A673 (cell line): ENCODE measurements at regions not wholly inside any gene's neighbourhood (a gene's known extent, or its start where the extent isn't known, plus 50 kb on each side); places are given as distances from the start of the nearest gene placed in this dataset.

Experiments used
- BruUV-seq: library from RNA; stranded (reverse); fragments of 400-500 nt; replicated peaks from 2 replicates; lab custom pipeline; 2021; lab: Mats Ljungman, UMichigan
- CTCF ChIA-PET: fragments of 300-600 bp; sonication (Branson Sonifier 250); formaldehyde crosslinking; loops from one replicate; lab custom pipeline; 2022; ENCODE audit warnings: antibody characterized with exemption; lab: Charles Lee
- POLR2A ChIA-PET: fragments of 300-600 bp; sonication (Branson Sonifier 250); formaldehyde crosslinking; loops from one replicate; lab custom pipeline; 2022; ENCODE audit warnings: antibody characterized with exemption; ENCODE audit not compliant: low non-redundant PET; lab: Charles Lee
- DNase-seq: peaks from one replicate; pipeline ENCODE4 v3.0.0-alpha.2; 2015; ENCODE audit warnings: low spot score
- H3K27ac ChIP-seq: fragments of 200-600 bp; sonication (generic); 2 replicates; pipeline ENCODE4 v1.5.1; 2016; ENCODE audit warnings: mixed run types, low read depth, mild to moderate bottlenecking, mixed read lengths, antibody characterized with exemption, low read length; ENCODE audit not compliant: poor library complexity, severe bottlenecking
- H3K27me3 ChIP-seq: fragments of 200-600 bp; sonication (generic); replicated peaks from 2 replicates; pipeline ENCODE4 v1.6.1; 2017; ENCODE audit warnings: mixed run types, low read depth, mild to moderate bottlenecking, mixed read lengths, antibody characterized with exemption, low read length; ENCODE audit not compliant: insufficient read depth, poor library complexity
- H3K36me3 ChIP-seq: fragments of 200-600 bp; sonication (generic); 2 replicates; pipeline ENCODE4 v1.6.1; 2016; ENCODE audit warnings: mixed run types, mild to moderate bottlenecking, mixed read lengths, antibody characterized with exemption, low read length; ENCODE audit not compliant: insufficient read depth, poor library complexity, severe bottlenecking
- H3K4me1 ChIP-seq: fragments of 200-600 bp; sonication (generic); 2 replicates; pipeline ENCODE4 v1.6.1; 2017; ENCODE audit warnings: mixed run types, mild to moderate bottlenecking, mixed read lengths, antibody characterized with exemption, low read length; ENCODE audit not compliant: insufficient read depth, poor library complexity, severe bottlenecking
- H3K4me3 ChIP-seq: fragments of 200-600 bp; sonication (generic); 2 replicates; pipeline ENCODE4 v1.5.1; 2016; ENCODE audit warnings: low read depth, mixed run types, mild to moderate bottlenecking, mixed read lengths, low read length; ENCODE audit not compliant: poor library complexity, severe bottlenecking
- H3K9me3 ChIP-seq: fragments of 200-600 bp; sonication (generic); 2 replicates; pipeline ENCODE4 v1.6.1; 2016; ENCODE audit warnings: mixed run types, low read depth, mild to moderate bottlenecking, mixed read lengths, antibody characterized with exemption, low read length; ENCODE audit not compliant: poor library complexity, severe bottlenecking
- EZH2 ChIP-seq: fragments of 200-600 bp; sonication (generic); IDR thresholded peaks from 2 replicates; pipeline ENCODE4 v1.6.1; 2017; ENCODE audit warnings: borderline replicate concordance, low read depth, mild to moderate bottlenecking, mixed read lengths, antibody characterized with exemption, low read length; ENCODE audit not compliant: poor library complexity, severe bottlenecking
- intact Hi-C: fragments of 100-400 bp; cut with micrococcal nuclease; formaldehyde crosslinking; loops from one replicate; pipeline ENCODE4 v1.10.0; 2022; ENCODE audit not compliant: unreplicated experiment
- TF ChIP-seq, protein P1 (sequence below): fragments of 300-800, 200-600 bp; sonication (generic); conservative IDR thresholded peaks from 2 replicates; pipeline ENCODE4 v1.5.1; 2017; ENCODE audit warnings: low read depth, mild to moderate bottlenecking, antibody characterized with exemption, low read length, moderate library complexity, mixed read lengths

DNA sequence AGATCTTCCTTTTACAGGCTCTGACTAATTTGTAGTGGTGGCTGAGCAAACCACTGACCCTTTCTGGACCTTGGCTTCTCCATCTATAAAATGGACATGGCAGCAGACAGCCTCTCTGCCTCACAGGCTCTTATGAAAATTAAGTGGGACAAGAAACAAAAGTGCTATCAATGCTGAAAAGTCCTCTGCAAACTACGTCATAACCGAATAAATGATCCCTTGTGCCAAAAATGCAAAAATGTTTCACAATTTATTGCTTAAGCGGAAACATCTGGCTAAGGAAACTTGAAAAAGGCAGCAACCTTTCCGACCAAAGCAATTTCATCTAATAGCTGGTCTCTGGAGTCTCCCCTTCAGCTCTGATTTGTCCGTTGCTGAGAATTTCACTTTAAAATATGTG, 108.5 kb upstream of the PLXNC1 start:
- TF ChIP-seq EZH2, result no peak
- TF ChIP-seq, protein P1, sequence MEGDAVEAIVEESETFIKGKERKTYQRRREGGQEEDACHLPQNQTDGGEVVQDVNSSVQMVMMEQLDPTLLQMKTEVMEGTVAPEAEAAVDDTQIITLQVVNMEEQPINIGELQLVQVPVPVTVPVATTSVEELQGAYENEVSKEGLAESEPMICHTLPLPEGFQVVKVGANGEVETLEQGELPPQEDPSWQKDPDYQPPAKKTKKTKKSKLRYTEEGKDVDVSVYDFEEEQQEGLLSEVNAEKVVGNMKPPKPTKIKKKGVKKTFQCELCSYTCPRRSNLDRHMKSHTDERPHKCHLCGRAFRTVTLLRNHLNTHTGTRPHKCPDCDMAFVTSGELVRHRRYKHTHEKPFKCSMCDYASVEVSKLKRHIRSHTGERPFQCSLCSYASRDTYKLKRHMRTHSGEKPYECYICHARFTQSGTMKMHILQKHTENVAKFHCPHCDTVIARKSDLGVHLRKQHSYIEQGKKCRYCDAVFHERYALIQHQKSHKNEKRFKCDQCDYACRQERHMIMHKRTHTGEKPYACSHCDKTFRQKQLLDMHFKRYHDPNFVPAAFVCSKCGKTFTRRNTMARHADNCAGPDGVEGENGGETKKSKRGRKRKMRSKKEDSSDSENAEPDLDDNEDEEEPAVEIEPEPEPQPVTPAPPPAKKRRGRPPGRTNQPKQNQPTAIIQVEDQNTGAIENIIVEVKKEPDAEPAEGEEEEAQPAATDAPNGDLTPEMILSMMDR, result no peak
- Histone ChIP-seq H3K36me3 (no peaks in the 10 kb centered on the region), H3K4me3 (no peak overlapping the region), H3K4me1 (peaks cover 12% of the 10 kb centered on the region), H3K27ac (no peak overlapping the region), H3K27me3 (no peaks in the 10 kb centered on the region), H3K9me3 (peaks cover 5% of the 10 kb centered on the region)
- no TSS peak for BruUV-seq
- DNase-seq, result no peak
- ChIA-PET POLR2A (interaction anchor here (0.6 kb wide), 1 partner anchor 563 kb away, joined by 3 read pairs; no protein-coding TSS in a partner anchor), CTCF (no interaction called here)
- intact Hi-C loops, result no loop called here

DNA sequence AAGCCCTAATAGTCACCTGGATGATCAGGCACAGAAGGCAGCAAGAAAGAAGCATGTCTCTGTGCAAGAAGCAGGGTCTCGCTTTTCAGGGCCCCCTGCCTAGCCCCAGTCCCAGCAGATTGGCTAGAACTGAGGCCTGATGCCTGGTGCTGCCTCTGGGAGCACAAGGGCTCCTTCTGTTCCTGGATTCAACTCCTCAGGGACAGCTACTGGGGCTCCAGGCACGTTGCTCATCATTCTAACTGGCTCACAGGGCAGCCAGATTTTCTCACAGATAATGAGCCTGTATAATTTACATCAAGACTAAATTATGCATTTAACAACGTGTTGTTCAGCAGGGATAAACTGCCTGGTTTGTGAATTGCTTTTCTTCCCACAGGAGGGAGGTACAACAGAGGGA, 106.5 kb upstream of the PLXNC1 start:
- ChIA-PET CTCF (no interaction called here), POLR2A (no interaction called here)
- TF ChIP-seq, protein P1, result no peak
- TF ChIP-seq EZH2, result no peak
- H3K4me3 ChIP-seq, result no peak overlapping the region
- peak; percentile 58 for DNase-seq
- H3K27me3 ChIP-seq, result no peaks in the 10 kb centered on the region
- intact Hi-C loops, result no loop called here
- BruUV-seq, result no TSS peak
- H3K36me3 ChIP-seq, result no peaks in the 10 kb centered on the region
- peaks cover 5% of the 10 kb centered on the region for H3K9me3 ChIP-seq
- peaks cover 12% of the 10 kb centered on the region for H3K4me1 ChIP-seq
- no peak overlapping the region for H3K27ac ChIP-seq

DNA sequence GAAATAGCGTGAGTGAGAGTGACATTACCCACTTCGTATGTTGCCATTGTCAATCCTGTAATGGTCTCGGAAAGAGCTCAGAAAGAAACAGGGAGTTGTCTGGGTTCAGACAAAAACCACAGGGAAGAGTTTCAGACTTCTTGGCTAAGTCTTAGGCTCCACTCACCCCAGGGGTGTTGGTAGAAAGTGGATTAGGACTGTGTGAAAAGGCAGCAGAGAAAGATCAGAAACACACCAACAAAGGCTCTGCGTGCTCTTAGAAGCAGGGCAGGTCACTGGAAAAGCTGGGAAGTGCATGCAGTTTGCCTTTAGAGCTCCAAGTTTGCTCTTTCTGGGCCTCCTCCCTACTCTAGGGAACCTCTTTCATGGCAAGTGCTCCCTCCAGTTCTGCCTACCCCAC, 106.1 kb upstream of the PLXNC1 start:
- Histone ChIP-seq H3K27me3 (no peaks in the 10 kb centered on the region), H3K9me3 (peaks cover 5% of the 10 kb centered on the region), H3K27ac (no peak overlapping the region), H3K36me3 (no peaks in the 10 kb centered on the region), H3K4me3 (no peak overlapping the region), H3K4me1 (peaks cover 12% of the 10 kb centered on the region)
- intact Hi-C loops, result no loop called here
- no TSS peak for BruUV-seq
- peak; percentile 33 for DNase-seq
- ChIA-PET POLR2A (no interaction called here), CTCF (no interaction called here)
- TF ChIP-seq, protein P1, result no peak
- TF ChIP-seq EZH2, result no peak
